ENCODE measurements at regions not wholly inside any gene's neighbourhood (a gene's known extent, or its start where the extent isn't known, plus 50 kb on each side); places are given as distances from the start of the nearest gene placed in this dataset.

DNA sequence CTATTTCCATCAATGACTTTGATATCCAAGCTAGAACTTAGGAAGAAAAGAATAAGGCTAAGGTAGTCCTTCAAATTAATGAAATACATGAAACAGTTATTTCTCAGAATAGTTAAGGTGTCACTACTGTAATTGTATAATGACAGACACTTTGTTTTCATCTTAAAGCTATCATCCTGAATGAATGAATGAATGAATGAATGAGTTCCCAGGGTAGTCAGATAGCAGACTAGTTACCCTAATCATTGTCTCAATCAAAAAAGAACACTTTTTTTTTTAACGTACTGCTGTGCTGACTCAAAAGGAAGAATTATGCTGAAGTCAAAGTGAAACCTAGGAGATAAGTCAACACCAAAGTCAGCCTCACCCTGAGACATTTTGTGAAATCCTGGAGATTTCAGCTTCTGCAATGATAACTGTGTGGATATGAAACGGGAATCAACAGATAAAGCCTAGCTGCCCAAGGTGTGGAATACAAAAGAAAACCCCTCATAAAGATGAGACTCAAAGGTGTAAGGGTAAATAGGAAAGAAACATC lies 68.3 kb upstream of the CNKSR2 start:
- no peak for TF ChIP-seq POLR2A (IDR thresholded peaks at IDR 0.05)
- TF ChIP-seq, protein P1, sequence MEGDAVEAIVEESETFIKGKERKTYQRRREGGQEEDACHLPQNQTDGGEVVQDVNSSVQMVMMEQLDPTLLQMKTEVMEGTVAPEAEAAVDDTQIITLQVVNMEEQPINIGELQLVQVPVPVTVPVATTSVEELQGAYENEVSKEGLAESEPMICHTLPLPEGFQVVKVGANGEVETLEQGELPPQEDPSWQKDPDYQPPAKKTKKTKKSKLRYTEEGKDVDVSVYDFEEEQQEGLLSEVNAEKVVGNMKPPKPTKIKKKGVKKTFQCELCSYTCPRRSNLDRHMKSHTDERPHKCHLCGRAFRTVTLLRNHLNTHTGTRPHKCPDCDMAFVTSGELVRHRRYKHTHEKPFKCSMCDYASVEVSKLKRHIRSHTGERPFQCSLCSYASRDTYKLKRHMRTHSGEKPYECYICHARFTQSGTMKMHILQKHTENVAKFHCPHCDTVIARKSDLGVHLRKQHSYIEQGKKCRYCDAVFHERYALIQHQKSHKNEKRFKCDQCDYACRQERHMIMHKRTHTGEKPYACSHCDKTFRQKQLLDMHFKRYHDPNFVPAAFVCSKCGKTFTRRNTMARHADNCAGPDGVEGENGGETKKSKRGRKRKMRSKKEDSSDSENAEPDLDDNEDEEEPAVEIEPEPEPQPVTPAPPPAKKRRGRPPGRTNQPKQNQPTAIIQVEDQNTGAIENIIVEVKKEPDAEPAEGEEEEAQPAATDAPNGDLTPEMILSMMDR (IDR thresholded peaks at IDR 0.05), result no peak
